Sigmoid colon (tissue), 4 donors: ENCODE measurements at regions not wholly inside any gene's neighbourhood (a gene's known extent, or its start where the extent isn't known, plus 50 kb on each side); places are given as distances from the start of the nearest gene placed in this dataset.

Experiments used
- EP300 ChIP-seq, 4 donors: sonication (generic); formaldehyde crosslinking; IDR thresholded peaks; one replicate each; pipeline ENCODE4 v1.6.1; 2017; ENCODE audit warnings: antibody characterized with exemption in 4 of 4
- POLR2AphosphoS5 ChIP-seq, 4 donors: sonication (generic); formaldehyde crosslinking; IDR thresholded peaks; one replicate each; pipeline ENCODE4 v1.6.1; 2017; ENCODE audit warnings: antibody characterized with exemption in 4 of 4
- TF ChIP-seq, protein P1 (sequence below), 4 experiments: fragments of 450-650 bp in 3 of 4; fragments of 200-600 bp in 1 of 4; IDR thresholded peaks; one replicate each; pipeline ENCODE4 v1.5.1; 2016 to 2019; ENCODE audit warnings: antibody characterized with exemption in 4 of 4, mild to moderate bottlenecking in 3 of 4, moderate library complexity in 2 of 4

DNA sequence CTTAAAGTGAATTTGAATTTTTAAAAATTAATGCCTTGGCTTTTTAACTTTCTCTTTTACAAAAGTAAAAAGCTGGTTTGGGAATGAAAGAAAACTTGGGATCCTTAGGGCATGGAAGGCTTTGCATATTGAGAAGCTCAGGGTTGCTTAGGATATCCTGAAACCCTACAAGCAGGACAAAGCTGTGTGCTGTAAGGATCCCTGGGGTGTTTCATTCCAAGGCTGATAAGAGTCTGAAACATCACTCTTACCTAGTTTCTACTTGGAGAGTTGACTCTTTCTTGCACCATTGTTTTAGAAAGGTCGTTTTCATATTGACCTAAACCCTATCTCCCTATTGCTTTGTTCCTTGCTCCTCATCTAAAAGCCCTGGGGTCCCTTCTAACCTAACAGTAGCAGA is 325.9 kb upstream of the NT5C1B start:
- TF ChIP-seq, protein P1, sequence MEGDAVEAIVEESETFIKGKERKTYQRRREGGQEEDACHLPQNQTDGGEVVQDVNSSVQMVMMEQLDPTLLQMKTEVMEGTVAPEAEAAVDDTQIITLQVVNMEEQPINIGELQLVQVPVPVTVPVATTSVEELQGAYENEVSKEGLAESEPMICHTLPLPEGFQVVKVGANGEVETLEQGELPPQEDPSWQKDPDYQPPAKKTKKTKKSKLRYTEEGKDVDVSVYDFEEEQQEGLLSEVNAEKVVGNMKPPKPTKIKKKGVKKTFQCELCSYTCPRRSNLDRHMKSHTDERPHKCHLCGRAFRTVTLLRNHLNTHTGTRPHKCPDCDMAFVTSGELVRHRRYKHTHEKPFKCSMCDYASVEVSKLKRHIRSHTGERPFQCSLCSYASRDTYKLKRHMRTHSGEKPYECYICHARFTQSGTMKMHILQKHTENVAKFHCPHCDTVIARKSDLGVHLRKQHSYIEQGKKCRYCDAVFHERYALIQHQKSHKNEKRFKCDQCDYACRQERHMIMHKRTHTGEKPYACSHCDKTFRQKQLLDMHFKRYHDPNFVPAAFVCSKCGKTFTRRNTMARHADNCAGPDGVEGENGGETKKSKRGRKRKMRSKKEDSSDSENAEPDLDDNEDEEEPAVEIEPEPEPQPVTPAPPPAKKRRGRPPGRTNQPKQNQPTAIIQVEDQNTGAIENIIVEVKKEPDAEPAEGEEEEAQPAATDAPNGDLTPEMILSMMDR (IDR thresholded peaks at IDR 0.05), result no peak
- TF ChIP-seq POLR2AphosphoS5 (IDR thresholded peaks at IDR 0.05) (no peak), EP300 (IDR thresholded peaks at IDR 0.05) (no peak)
